Fibroblast of lung (primary cell): ENCODE measurements at regions not wholly inside any gene's neighbourhood (a gene's known extent, or its start where the extent isn't known, plus 50 kb on each side); places are given as distances from the start of the nearest gene placed in this dataset.

ENCODE experiments used
- EZH2 ChIP-seq: IDR thresholded peaks from 2 replicates; pipeline ENCODE4 v1.5.1; 2012; ENCODE audit warnings: low read length, control low read depth, mild to moderate bottlenecking; ENCODE audit errors: missing control alignments
- TF ChIP-seq, protein P1 (sequence below), 2 donors: IDR thresholded peaks in 1 of 2; conservative IDR thresholded peaks in 1 of 2; 1 replicate in 1 of 2; 2 replicates in 1 of 2; pipeline ENCODE4 v1.5.1; 2011 to 2012; ENCODE audit warnings: low read length in 2 of 2, control low read depth in 1 of 2, inconsistent platforms in 1 of 2, low read depth in 1 of 2, mild to moderate bottlenecking in 1 of 2

DNA sequence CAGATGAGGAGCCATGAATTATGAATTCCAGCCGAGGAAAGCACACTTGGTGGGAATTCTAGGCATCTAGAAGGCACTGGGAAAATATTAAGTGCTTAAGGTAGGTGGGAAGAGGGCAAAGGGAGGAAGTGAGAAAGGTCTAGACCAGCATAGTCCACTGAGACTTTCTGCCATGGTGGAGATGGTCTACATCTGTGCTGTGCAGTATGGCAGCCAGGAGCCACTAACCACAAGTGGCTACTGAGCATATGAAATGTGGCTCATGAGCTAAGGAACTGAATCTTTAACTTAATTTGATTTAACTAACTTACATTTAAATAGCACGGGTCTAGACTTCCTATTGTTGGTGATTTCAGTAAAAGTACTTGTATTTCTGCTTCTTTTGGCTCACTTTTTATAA is 82.5 kb upstream of the SEM1 start:
- TF ChIP-seq, protein P1, sequence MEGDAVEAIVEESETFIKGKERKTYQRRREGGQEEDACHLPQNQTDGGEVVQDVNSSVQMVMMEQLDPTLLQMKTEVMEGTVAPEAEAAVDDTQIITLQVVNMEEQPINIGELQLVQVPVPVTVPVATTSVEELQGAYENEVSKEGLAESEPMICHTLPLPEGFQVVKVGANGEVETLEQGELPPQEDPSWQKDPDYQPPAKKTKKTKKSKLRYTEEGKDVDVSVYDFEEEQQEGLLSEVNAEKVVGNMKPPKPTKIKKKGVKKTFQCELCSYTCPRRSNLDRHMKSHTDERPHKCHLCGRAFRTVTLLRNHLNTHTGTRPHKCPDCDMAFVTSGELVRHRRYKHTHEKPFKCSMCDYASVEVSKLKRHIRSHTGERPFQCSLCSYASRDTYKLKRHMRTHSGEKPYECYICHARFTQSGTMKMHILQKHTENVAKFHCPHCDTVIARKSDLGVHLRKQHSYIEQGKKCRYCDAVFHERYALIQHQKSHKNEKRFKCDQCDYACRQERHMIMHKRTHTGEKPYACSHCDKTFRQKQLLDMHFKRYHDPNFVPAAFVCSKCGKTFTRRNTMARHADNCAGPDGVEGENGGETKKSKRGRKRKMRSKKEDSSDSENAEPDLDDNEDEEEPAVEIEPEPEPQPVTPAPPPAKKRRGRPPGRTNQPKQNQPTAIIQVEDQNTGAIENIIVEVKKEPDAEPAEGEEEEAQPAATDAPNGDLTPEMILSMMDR (conservative IDR thresholded peaks at IDR 0.05 in 1 of 2, IDR thresholded peaks at IDR 0.05 in 1 of 2; ENCODE audit: low read depth in 1 of 2, low read length in 2 of 2): no peak
- TF ChIP-seq EZH2: no peak
